HPDE6-E6E7 (cell line): ENCODE measurements at regions not wholly inside any gene's neighbourhood (a gene's known extent, or its start where the extent isn't known, plus 50 kb on each side); places are given as distances from the start of the nearest gene placed in this dataset.
A peak's percentile ranks its signal among the peaks of the same experiment; 100 is the strongest.

Experiments used
- DNase-seq: peaks from one replicate; pipeline ENCODE4 v3.0.0; 2011; ENCODE audit warnings: missing footprints; ENCODE audit errors: extremely low spot score

GRCh38 chr3:137061186-137061585 lies 103.4 kb downstream of the IL20RB start:
- DNase-seq, result no peak

GRCh38 chr3:137062250-137062649 lies 104.5 kb downstream of the IL20RB start:
- no peak for DNase-seq

GRCh38 chr3:137065381-137065780 lies 107.6 kb downstream of the IL20RB start:
- peak; percentile 21 for DNase-seq

GRCh38 chr3:137066092-137066491 lies 108.3 kb downstream of the IL20RB start:
- no peak for DNase-seq

GRCh38 chr3:137071104-137071503 lies 113.3 kb downstream of the IL20RB start:
- no peak for DNase-seq

GRCh38 chr3:137075020-137075419 lies 117.2 kb downstream of the IL20RB start:
- no peak for DNase-seq

GRCh38 chr3:137078040-137078439 lies 120.3 kb downstream of the IL20RB start:
- no peak for DNase-seq

- no peak for DNase-seq
These were observed 121.8 kb downstream of the IL20RB start for GRCh38 chr3:137079571-137079970.

GRCh38 chr3:137081711-137082110 lies 123.9 kb downstream of the IL20RB start:
- no peak for DNase-seq

GRCh38 chr3:137082763-137083162 lies 125.0 kb downstream of the IL20RB start:
- no peak for DNase-seq

- no peak for DNase-seq
These were observed 125.5 kb downstream of the IL20RB start for GRCh38 chr3:137083332-137083731.

- DNase-seq, result no peak
These were observed 126.8 kb downstream of the IL20RB start for GRCh38 chr3:137084586-137084985.

GRCh38 chr3:137097386-137097785 lies 139.6 kb downstream of the IL20RB start:
- DNase-seq, result no peak

- DNase-seq, result no peak
These were observed 140.1 kb downstream of the IL20RB start for GRCh38 chr3:137097852-137098251.

GRCh38 chr3:137099364-137100219 lies 141.8 kb downstream of the IL20RB start:
- no peak for DNase-seq

- DNase-seq, result no peak
These were observed 142.5 kb downstream of the IL20RB start for GRCh38 chr3:137100326-137100725.

- no peak for DNase-seq
These were observed 146.0 kb downstream of the IL20RB start for GRCh38 chr3:137103739-137104138.

- no peak for DNase-seq
These were observed 147.6 kb downstream of the IL20RB start for GRCh38 chr3:137105277-137105977.

GRCh38 chr3:137106612-137107240 lies 148.9 kb downstream of the IL20RB start:
- DNase-seq, result no peak

- no peak for DNase-seq
These were observed 151.1 kb downstream of the IL20RB start for GRCh38 chr3:137108699-137109440.

- no peak for DNase-seq
These were observed 152.7 kb downstream of the IL20RB start for GRCh38 chr3:137110392-137110996.
